Upper lobe of left lung (tissue), 4 donors: ENCODE measurements at regions not wholly inside any gene's neighbourhood (a gene's known extent, or its start where the extent isn't known, plus 50 kb on each side); places are given as distances from the start of the nearest gene placed in this dataset.
"Not testable (repeated sequence)": the region's sequence is repeated elsewhere in the genome, so short reads cannot be mapped to it uniquely, and the experiment has no call there.

Source experiments
- POLR2AphosphoS5 ChIP-seq, 2 donors: sonication (generic); formaldehyde crosslinking; IDR thresholded peaks; one replicate each; pipeline ENCODE4 v1.5.1; 2017; ENCODE audit warnings: antibody characterized with exemption in 2 of 2
- TF ChIP-seq, protein P1 (sequence below), 6 experiments: fragments of 450-650 bp in 4 of 6; fragments of 200-600 bp in 2 of 6; sonication (generic) in 2 of 6; IDR thresholded peaks; one replicate each; pipeline ENCODE4 v1.5.1; 2016 to 2019; ENCODE audit warnings: antibody characterized with exemption in 6 of 6

- TF ChIP-seq, protein P1, sequence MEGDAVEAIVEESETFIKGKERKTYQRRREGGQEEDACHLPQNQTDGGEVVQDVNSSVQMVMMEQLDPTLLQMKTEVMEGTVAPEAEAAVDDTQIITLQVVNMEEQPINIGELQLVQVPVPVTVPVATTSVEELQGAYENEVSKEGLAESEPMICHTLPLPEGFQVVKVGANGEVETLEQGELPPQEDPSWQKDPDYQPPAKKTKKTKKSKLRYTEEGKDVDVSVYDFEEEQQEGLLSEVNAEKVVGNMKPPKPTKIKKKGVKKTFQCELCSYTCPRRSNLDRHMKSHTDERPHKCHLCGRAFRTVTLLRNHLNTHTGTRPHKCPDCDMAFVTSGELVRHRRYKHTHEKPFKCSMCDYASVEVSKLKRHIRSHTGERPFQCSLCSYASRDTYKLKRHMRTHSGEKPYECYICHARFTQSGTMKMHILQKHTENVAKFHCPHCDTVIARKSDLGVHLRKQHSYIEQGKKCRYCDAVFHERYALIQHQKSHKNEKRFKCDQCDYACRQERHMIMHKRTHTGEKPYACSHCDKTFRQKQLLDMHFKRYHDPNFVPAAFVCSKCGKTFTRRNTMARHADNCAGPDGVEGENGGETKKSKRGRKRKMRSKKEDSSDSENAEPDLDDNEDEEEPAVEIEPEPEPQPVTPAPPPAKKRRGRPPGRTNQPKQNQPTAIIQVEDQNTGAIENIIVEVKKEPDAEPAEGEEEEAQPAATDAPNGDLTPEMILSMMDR (IDR thresholded peaks at IDR 0.05) = not testable (repeated sequence)
- TF ChIP-seq POLR2AphosphoS5 (IDR thresholded peaks at IDR 0.05) = not testable (repeated sequence)
These were observed 469.2 kb upstream of the FAM174A start for GRCh38 chr5:100066020-100066419.
